Posterior cingulate gyrus (tissue), 11 donors: ENCODE measurements at regions not wholly inside any gene's neighbourhood (a gene's known extent, or its start where the extent isn't known, plus 50 kb on each side); places are given as distances from the start of the nearest gene placed in this dataset.
"Not testable (repeated sequence)": the region's sequence is repeated elsewhere in the genome, so short reads cannot be mapped to it uniquely, and the experiment has no call there.

Experiments used
- DNase-seq, 10 donors: peaks; one replicate each; pipeline versions ENCODE4 v3.0.0 to v3.0.0-alpha.2; 2020 to 2021; ENCODE audit warnings: mixed read lengths in 3 of 10
- intact Hi-C: fragments of 100-400 bp; cut with DNase I; formaldehyde crosslinking; loops from one replicate; pipeline ENCODE4 v1.15.1; 2023

- no peak for DNase-seq
Measured at GRCh38 chr10:84837877-84838276, 509.5 kb downstream of the CCSER2 start.

DNA sequence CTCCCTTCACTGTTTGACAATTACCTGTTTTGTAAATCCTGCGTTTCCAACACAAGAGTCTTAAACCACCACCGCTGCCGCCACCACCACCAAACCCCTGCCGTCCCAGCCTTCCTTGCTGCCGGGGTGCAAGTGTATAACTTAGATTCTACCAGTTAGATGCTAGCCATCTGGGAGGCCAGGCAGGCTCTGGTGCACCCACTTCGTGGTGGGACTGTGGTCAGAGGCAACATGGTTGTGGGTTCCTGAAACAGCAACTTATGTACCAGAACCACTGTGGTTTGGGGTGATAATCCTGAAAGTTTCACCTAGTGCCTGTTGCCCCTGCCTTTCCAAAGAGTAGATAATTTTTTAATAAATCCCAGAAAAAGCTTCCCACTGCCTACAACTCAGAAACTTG, 510.5 kb downstream of the CCSER2 start:
- peak in 1 of 10 donors; percentile 72 for DNase-seq
- intact Hi-C loops: no loop called here

More at GRCh38 chr10:84837877-84838276, 509.5 kb downstream of the CCSER2 start:
- intact Hi-C loops: no loop called here

DNA sequence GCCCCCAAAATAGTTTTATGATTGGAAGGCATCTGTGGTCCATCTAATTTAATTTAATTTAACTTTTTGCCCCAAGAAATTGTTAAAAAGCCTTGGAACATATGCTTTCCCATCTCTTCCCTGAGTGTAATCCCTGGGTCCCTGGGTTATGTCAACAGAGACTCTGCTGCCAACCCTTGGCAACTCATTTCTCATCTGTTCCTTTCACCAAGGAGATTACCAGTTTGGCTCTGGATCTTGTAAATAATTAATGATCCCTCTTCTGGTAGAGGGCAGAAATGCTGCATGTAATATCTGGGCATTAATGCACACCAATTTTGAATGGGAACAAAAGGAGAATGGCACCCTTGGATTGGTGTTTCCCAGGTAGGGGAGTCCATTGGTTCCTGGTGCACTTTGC, 514.2 kb downstream of the CCSER2 start:
- intact Hi-C loops: no loop called here

DNA sequence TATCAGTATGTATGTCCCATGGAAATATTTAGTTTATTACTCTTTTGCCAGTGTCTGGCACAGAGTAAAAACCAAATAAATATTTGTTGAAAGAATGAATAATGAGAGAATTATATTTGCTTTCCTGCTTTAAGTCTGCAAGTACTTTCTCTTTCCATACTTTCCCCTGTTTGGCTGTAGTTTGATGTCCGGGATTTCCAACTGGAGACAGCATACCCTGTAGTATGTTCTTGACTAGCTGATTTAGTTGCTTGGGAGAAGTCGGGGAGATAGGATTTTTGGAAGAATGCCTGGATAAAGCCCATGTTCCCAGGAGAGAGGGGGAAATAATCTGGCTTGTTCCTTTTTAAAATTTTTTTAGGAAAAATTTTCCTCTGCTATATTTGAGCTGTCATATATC, 516.1 kb downstream of the CCSER2 start:
- intact Hi-C loops: no loop called here
- no peak for DNase-seq

More for the DNA sequence above, 514.2 kb downstream of the CCSER2 start:
- no peak for DNase-seq

- peak in 4 of 10 donors; percentile 23 to 85 (median 34) for DNase-seq
- intact Hi-C loops: no loop called here
Measured at GRCh38 chr10:84845628-84846261, 517.4 kb downstream of the CCSER2 start.

GRCh38 chr10:84846658-84847316, 518.4 kb downstream of the CCSER2 start:
- intact Hi-C loops: no loop called here
- no peak for DNase-seq

DNA sequence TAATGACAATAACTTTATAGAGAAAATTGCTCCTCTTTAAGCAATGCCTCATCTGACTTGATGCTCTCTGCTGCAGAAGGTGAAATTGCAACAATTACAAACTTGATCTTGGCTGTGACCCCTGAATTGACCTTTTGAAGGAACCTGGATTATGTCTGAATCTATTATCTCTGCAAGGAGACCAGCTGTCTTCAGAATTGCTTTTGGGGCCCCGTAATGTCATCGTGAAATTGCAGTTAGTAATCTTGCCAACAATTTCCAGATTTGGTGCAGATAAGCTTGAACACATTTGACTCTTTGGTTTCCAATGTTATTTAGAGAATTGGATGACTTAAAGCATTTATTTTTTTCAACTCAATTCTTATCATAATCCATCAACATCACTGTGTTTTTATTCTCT, 520.6 kb downstream of the CCSER2 start:
- intact Hi-C loops: no loop called here
- no peak for DNase-seq

DNA sequence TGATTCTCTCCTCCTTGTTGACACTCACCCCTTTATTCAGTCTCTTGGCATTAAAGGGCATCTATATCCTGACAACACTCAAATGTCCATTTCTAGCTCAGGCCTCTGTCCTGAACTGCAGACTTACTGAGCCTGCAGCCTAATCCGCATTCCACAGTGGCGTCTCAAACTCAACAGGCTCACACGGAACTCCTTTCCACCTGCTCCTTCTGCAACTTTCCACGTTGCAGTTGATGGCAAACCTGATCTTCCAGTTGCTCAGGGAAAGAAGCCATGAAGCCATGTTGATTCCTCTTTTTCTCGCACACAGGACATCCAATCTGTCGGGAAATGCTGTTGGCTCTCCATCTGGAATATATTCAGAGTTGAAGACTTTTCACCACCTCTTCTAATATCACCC, 522.4 kb downstream of the CCSER2 start:
- intact Hi-C loops: no loop called here
- DNase-seq: no peak

DNA sequence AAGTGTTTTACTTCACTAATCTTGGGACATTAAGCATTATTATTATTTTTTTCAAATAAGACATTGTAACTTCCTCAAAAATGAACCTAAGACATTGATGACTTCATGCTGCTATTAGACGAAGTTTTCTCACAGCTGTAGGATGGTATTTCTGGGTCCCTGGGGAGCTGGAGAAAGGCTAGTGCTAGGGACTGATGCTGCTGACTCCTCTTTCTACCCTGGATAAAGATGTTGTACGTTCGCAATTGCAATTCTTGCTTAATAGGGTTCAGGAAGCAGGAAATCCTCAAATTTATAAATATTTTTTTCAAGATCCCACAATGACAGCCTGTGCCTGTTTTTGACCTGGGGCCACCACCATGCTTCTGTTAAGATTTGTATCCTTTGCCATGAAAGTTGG, 526.0 kb downstream of the CCSER2 start:
- intact Hi-C loops: no loop called here
- DNase-seq: no peak

DNA sequence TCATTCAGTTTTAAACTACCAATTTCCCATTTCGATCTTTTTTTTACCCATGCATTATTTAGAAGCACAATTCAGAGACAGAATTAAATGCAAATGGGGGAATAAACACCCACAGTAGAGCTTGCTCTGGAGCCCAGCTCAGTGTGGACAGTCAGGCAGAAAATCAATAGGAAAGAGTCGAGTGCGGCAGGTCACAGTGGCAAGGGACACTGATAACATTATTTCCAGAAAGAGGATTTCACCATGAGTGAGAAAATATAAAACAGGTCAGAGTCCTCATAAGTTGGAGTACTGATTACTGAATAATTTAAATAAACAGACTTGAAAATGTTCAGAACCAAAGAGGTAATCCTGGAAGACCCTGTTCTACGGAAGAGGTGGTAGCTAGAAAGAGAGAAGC, 532.5 kb downstream of the CCSER2 start:
- intact Hi-C loops: no loop called here
- DNase-seq: no peak

- intact Hi-C loops: no loop called here
- no peak for DNase-seq
Measured at GRCh38 chr10:84862551-84862950, 534.2 kb downstream of the CCSER2 start.

- DNase-seq: no peak
- intact Hi-C loops: no loop called here
Measured at GRCh38 chr10:84863675-84864074, 535.3 kb downstream of the CCSER2 start.

GRCh38 chr10:84876116-84876999, 548.0 kb downstream of the CCSER2 start:
- intact Hi-C loops: no loop called here
- no peak for DNase-seq

DNA sequence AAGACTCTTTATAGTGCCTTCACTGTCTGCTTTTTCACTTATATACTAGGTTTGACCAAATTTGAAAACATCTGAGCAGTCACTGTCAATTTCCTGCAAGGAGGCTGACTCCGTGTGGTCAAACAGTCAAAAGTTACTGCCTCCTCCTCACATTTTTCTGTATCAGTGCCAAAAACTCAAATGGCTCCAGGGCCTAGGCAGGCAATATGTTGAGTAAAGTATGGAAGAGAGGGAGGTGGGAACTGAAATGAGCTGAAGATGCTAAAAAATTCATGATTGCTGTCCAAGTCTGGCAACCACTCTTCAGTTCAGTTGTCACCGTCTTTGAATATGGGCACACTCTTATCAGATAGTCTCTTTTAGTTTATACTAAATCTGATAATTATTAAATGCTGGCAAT, 551.6 kb downstream of the CCSER2 start:
- DNase-seq: no peak
- intact Hi-C loops: no loop called here

DNA sequence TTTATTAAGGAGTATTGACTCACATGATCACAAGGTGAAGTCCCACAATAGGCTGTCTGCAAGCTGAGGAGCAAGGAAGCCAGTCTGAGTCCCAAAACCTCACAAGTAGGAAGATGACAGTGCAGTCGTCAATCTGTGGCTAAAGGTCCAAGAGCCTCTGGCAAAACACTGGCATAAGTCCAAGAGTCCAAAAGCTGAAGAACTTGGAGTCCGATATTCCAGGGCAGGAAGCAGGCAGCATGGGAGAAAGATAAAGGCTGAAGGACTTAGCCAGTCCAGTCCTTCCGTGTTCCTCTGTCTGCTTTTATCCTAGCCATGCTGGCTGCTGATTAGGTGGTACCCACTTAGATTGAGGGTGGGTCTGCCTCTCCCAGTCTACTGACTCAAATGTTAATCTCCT, 553.3 kb downstream of the CCSER2 start:
- intact Hi-C loops, DNase-seq: not testable (repeated sequence)

DNA sequence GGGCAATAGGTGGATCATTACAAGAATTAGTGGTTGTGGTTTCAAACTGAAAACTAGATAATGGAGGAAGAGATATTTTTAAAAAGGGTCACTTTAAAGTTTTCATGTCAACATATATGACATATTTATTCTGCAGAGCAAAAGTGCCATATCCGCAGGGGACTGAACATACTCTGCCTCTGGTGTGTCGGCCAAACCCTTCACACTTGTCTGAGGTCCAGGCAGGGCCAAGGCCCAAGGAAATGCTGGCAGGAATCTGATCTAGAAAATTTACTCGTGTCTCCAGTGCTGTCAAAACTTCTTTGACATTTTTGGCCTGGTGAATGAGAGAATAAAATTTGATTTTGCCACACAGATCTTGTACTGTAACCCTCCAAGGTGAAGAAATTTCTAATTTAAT, 562.3 kb downstream of the CCSER2 start:
- DNase-seq: no peak
- intact Hi-C loops: no loop called here

- DNase-seq: no peak
- intact Hi-C loops: no loop called here
Measured at GRCh38 chr10:84891631-84892030, 563.2 kb downstream of the CCSER2 start.

DNA sequence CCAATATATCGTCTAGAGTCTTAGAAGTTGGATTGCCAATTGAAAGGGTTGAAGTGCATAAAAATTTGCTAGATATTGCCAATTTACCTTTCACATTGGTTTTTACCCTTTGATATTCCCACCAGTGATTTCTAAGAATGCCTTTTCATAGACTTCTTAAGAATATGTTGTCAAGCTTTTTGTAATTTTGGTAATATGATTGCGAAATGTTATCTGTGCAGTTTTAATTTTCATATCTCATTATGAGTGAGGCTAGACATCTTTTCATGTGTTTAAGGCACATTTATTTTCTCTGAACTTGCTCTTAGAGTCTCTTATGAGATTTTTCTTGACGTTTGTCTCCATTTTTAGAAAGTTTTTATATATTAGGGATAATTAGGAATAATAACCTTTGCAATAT, 567.2 kb downstream of the CCSER2 start:
- no peak for DNase-seq
- intact Hi-C loops: no loop called here

DNA sequence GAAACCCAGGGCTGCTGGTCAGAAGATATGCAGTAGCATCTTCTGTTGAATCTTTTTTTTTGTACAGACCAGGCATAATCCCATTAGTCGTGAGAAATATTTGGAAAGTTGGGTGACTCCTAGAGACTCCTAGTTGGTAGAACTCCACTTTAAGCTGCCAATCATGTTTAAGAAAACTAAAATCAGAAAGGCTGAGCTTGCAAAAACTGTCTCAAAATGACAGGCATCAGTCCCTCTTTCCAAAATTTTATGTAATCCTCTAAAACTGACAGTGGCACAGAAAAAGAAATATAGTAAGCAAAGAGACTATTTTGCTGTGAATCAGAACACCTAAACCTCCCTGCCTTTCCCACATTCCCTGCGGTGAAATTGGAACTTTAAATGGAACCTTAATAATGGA, 568.5 kb downstream of the CCSER2 start:
- intact Hi-C loops: no loop called here
- DNase-seq: no peak

- intact Hi-C loops: no loop called here
- no peak for DNase-seq
Measured at GRCh38 chr10:84899268-84899667, 570.9 kb downstream of the CCSER2 start.

GRCh38 chr10:84900141-84900540, 571.8 kb downstream of the CCSER2 start:
- DNase-seq: no peak
- intact Hi-C loops: no loop called here

DNA sequence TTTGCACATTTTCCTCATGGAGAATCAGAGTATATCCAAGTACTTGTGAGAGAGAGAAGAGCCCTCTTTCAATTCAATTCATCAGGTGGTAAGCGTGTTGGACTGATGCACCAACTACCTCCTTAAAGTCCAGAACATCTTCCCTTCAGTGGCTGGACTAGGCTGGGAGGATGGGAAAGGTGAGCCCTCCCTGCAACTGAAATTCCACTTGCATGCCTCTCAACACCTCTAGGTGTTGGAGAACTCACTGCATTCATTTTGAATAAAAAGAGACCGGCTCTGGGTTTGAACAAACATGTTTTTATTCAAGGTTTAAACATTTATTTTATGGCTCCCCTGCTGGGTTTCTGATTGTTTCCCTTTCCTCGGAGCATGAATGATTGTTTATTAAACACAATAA, 573.5 kb downstream of the CCSER2 start:
- DNase-seq: no peak
- intact Hi-C loops: no loop called here
